ENCODE measurements at regions not wholly inside any gene's neighbourhood (a gene's known extent, or its start where the extent isn't known, plus 50 kb on each side); places are given as distances from the start of the nearest gene placed in this dataset.

DNA sequence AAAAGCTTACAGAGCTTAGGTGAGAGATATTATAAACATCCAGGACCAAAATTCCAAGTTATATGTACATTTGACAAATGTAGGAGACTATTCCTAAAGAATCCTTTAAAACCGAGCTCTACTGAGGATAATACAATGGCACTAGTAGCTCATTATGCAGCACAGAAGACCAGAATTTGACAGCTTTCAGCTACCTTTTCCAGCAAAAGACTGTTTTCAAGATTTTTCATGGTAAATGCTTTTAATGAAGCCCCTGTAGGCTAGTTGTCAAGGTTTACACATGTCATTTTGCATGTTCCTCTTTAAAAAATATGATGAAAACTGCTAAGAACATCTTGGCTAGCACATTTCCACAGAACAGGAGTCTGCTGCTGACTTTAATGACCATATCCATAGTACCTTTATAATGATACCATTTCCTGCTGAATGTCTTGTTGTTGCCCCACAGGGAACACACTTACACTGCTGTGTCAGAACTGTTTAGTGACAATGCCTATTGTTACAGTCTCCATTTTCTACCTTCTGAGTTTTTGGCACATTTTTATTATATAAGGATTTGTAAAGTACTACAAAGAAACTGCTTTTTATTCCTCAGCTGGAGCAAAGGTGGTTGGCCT, 1382.3 kb downstream of the RAPGEF2 start:
- CTCF ChIA-PET: interaction anchor here (1.0 kb wide), 1 partner anchor 21 kb away, joined by 3 read pairs; no protein-coding TSS in a partner anchor
- TF ChIP-seq, protein P1, sequence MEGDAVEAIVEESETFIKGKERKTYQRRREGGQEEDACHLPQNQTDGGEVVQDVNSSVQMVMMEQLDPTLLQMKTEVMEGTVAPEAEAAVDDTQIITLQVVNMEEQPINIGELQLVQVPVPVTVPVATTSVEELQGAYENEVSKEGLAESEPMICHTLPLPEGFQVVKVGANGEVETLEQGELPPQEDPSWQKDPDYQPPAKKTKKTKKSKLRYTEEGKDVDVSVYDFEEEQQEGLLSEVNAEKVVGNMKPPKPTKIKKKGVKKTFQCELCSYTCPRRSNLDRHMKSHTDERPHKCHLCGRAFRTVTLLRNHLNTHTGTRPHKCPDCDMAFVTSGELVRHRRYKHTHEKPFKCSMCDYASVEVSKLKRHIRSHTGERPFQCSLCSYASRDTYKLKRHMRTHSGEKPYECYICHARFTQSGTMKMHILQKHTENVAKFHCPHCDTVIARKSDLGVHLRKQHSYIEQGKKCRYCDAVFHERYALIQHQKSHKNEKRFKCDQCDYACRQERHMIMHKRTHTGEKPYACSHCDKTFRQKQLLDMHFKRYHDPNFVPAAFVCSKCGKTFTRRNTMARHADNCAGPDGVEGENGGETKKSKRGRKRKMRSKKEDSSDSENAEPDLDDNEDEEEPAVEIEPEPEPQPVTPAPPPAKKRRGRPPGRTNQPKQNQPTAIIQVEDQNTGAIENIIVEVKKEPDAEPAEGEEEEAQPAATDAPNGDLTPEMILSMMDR (IDR thresholded peaks at IDR 0.05; ENCODE audit: control extremely low read depth, extremely low read depth, low read depth, missing control alignments): no peak

DNA sequence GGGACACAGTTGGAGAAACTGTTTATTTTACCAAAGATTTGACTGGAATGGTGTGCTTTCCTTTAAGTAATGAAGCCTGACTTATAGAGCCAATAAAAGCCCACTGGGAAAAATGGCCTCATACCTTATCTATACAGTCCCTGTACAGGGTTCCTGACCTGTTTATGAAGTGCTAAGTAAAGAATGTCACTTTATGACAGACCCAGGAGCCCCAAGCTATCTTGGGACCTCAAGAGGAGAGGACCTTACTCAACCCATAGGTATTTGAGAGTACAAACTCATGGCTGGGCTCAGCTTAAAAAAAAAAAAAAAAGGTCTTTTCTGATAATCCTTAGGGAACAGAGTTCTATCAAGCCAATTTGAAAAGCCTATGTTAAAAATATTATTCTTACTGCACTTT, 1389.3 kb downstream of the RAPGEF2 start:
- DNase-seq (ENCODE audit: extremely low spot score): no peak
- CTCF ChIA-PET: interaction anchor here (1.4 kb wide), 1 partner anchor 9 kb away, joined by 3 read pairs; no protein-coding TSS in a partner anchor
- TF ChIP-seq, protein P1 (IDR thresholded peaks at IDR 0.05; ENCODE audit: control extremely low read depth, extremely low read depth, low read depth, missing control alignments): no peak
- POLR2A ChIA-PET: no interaction called here

More for the DNA sequence above, 1382.3 kb downstream of the RAPGEF2 start:
- POLR2A ChIA-PET: no interaction called here
- no peak for DNase-seq (ENCODE audit: extremely low spot score)

DNA sequence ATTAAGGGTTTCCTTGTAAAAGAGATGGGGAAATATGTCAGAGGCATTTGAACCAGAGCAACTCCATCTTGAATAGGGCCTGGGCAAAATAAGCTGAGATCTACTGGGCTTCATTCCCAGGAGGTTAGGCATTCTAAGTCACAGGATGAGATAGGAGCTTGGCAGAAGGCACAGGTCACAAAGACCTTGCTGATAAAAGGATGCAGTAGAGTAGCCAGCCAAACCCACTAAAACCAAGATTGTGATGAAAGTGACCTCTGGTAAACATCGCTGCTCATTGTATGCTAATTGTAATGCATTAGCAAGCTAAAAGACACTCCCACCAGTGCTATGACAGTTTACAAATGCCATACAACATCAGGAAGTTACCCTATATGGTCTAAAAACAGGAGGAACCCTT, 1390.3 kb downstream of the RAPGEF2 start:
- POLR2A ChIA-PET: no interaction called here
- DNase-seq (ENCODE audit: extremely low spot score): no peak
- TF ChIP-seq, protein P1 (IDR thresholded peaks at IDR 0.05; ENCODE audit: control extremely low read depth, extremely low read depth, low read depth, missing control alignments): no peak
- CTCF ChIA-PET: interaction anchor here (1.4 kb wide), 1 partner anchor 8 kb away, joined by 3 read pairs; no protein-coding TSS in a partner anchor

DNA sequence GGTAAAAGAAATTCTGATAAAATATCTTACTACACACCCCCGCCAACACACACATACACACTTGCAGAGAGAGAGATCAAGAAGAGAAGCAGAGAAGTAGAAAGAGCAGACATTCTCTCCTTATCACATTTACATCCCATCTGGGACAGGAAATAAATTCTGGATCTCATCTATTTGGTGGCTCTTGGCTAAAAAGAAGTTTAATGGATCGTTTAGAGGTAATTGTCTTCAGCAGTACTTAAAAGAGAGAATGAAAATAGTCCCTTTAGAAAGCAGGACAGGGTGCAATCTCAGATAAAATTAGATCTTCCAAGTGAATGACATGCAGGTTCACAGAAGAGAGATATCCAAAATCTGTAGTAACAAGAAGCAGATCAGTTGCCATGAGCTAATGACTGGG, 1392.5 kb downstream of the RAPGEF2 start:
- TF ChIP-seq, protein P1 (IDR thresholded peaks at IDR 0.05; ENCODE audit: control extremely low read depth, extremely low read depth, low read depth, missing control alignments): no peak
- CTCF ChIA-PET: interaction anchor here (1.3 kb wide), 1 partner anchor 38 kb away, joined by 3 read pairs; no protein-coding TSS in a partner anchor
- POLR2A ChIA-PET: no interaction called here
- no peak for DNase-seq (ENCODE audit: extremely low spot score)

DNA sequence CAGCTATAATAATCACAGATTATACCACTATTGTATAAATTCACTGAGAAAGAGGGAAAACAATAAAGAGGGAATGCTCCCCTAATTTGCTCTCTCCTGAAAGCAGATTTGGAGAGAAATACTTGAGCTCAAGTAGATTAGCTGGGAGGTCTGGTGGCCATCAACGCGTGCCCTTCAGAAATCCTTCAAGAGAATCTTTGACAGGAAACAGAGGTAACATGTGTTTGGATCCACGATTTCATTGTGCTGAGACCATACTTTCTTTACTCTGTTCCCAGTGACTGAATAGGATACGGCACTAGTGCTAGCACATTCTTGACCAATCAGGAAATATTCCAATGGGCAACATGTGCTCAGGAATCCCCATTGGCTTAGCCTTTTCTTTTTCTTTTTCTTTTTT, 1395.3 kb downstream of the RAPGEF2 start:
- CTCF ChIA-PET: no interaction called here
- POLR2A ChIA-PET: no interaction called here
- TF ChIP-seq, protein P1 (IDR thresholded peaks at IDR 0.05; ENCODE audit: control extremely low read depth, extremely low read depth, low read depth, missing control alignments): no peak
- DNase-seq (ENCODE audit: extremely low spot score): no peak

DNA sequence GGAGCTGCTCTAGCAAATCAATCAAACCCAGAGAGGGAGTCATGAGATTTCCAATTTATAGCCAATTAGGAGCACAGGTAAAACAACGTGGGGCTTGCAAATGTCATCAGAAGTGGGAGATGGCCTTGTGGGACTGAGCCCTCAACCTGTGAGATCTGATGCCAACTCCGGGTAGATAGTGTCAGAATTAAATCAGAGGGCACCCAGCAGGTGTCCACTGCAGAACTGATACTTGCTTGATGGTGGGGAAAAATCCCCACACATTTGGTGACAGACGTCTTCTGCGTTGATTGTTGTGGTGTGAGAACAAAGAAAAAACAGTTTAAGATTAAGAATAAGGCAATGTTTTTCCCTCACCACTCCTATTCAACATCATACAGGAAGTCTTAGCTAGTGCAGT, 1402.8 kb downstream of the RAPGEF2 start:
- ChIA-PET POLR2A (no interaction called here), CTCF (interaction anchor here (0.6 to 1.3 kb wide), 3 partner anchors 14 to 21 kb away, joined by 3 to 4 read pairs (median 3); no protein-coding TSS in a partner anchor)
- TF ChIP-seq, protein P1 (IDR thresholded peaks at IDR 0.05; ENCODE audit: control extremely low read depth, extremely low read depth, low read depth, missing control alignments): no peak
- no peak for DNase-seq (ENCODE audit: extremely low spot score)
